OCI-LY7 (cell line): ENCODE measurements at regions not wholly inside any gene's neighbourhood (a gene's known extent, or its start where the extent isn't known, plus 50 kb on each side); places are given as distances from the start of the nearest gene placed in this dataset.
"Not testable (repeated sequence)": the region's sequence is repeated elsewhere in the genome, so short reads cannot be mapped to it uniquely, and the experiment has no call there.

ENCODE experiments used
- BruUV-seq: library from RNA; stranded (reverse); fragments of 400-500 nt; replicated peaks from 2 replicates; lab custom pipeline; 2021; lab: Mats Ljungman, UMichigan
- CTCF ChIA-PET: fragments of 300-600 bp; sonication (Branson Sonifier 250); formaldehyde crosslinking; loops from one replicate; lab custom pipeline; 2022; ENCODE audit warnings: antibody characterized with exemption; ENCODE audit not compliant: unreplicated experiment; lab: Charles Lee
- POLR2A ChIA-PET: fragments of 300-600 bp; sonication (Branson Sonifier 250); formaldehyde crosslinking; loops from one replicate; lab custom pipeline; 2022; ENCODE audit warnings: antibody characterized with exemption; lab: Charles Lee
- DNase-seq: peaks from one replicate; pipeline ENCODE4 v3.0.0-alpha.2; 2015; ENCODE audit warnings: low spot score
- H2AFZ ChIP-seq: fragments of 200-600 bp; sonication (generic), shearing (Covaris generic); 2 replicates; pipeline ENCODE4 v1.6.1; 2014; ENCODE audit warnings: mild to moderate bottlenecking, antibody characterized with exemption, low read length, moderate library complexity
- H3K27ac ChIP-seq: fragments of 200-600 bp; sonication (generic); 2 replicates; pipeline ENCODE4 v1.5.1; 2014; ENCODE audit warnings: mixed run types, low read depth, mild to moderate bottlenecking, moderate library complexity, low read length, inconsistent platforms; ENCODE audit not compliant: poor library complexity, severe bottlenecking
- H3K36me3 ChIP-seq: fragments of 200-600 bp; sonication (generic); 2 replicates; pipeline ENCODE4 v1.6.1; 2014; ENCODE audit warnings: mild to moderate bottlenecking, antibody characterized with exemption, low read length, moderate library complexity, mixed read lengths; ENCODE audit not compliant: insufficient read depth
- H3K4me1 ChIP-seq: fragments of 200-600 bp; sonication (generic); 2 replicates; pipeline ENCODE4 v1.5.1; 2014; ENCODE audit warnings: mild to moderate bottlenecking, low read length; ENCODE audit not compliant: insufficient read depth, poor library complexity, severe bottlenecking
- H3K4me2 ChIP-seq: fragments of 200-600 bp; sonication (generic); 2 replicates; pipeline ENCODE4 v1.6.1; 2014; ENCODE audit warnings: mild to moderate bottlenecking, low read length
- H3K4me3 ChIP-seq: fragments of 200-600 bp; sonication (generic); 2 replicates; pipeline ENCODE4 v1.5.1; 2014; ENCODE audit warnings: mild to moderate bottlenecking, low read depth, low read length; ENCODE audit not compliant: poor library complexity, severe bottlenecking
- H3K79me2 ChIP-seq: fragments of 200-600 bp; sonication (generic); 2 replicates; pipeline ENCODE4 v1.6.1; 2016; ENCODE audit warnings: low read depth, mild to moderate bottlenecking, low read length, moderate library complexity, mixed read lengths; ENCODE audit not compliant: insufficient read depth
- H3K9me2 ChIP-seq: fragments of 200-600 bp; sonication (generic); 2 replicates; pipeline ENCODE4 v1.6.1; 2016; ENCODE audit warnings: mild to moderate bottlenecking, low read length, mixed read lengths; ENCODE audit not compliant: insufficient read depth
- H3K9me3 ChIP-seq: fragments of 200-600 bp; sonication (generic); 2 replicates; pipeline ENCODE4 v1.6.1; 2014; ENCODE audit warnings: mild to moderate bottlenecking, mixed run types, low read length, mixed read lengths
- H4K20me1 ChIP-seq: fragments of 200-600 bp; sonication (generic); 2 replicates; pipeline ENCODE4 v1.6.1; 2014; ENCODE audit warnings: mild to moderate bottlenecking, antibody characterized with exemption, low read length, moderate library complexity, mixed read lengths; ENCODE audit not compliant: insufficient read depth
- EZH2phosphoT487 ChIP-seq: fragments of 200-600 bp; sonication (generic); IDR thresholded peaks from 2 replicates; pipeline ENCODE4 v1.6.1; 2018; ENCODE audit warnings: low read depth, borderline replicate concordance, mild to moderate bottlenecking, mixed run types, antibody characterized with exemption, low read length, moderate library complexity, mixed read lengths
- intact Hi-C: fragments of 100-400 bp; cut with micrococcal nuclease; formaldehyde crosslinking; loops from one replicate; pipeline ENCODE4 v1.10.0; 2022; ENCODE audit not compliant: unreplicated experiment
- TF ChIP-seq, protein P1 (sequence below): fragments of 200-600 bp; sonication (generic); conservative IDR thresholded peaks from 2 replicates; pipeline ENCODE4 v1.5.1; 2014; ENCODE audit warnings: mild to moderate bottlenecking, antibody characterized with exemption, low read length, moderate library complexity, mixed read lengths

DNA sequence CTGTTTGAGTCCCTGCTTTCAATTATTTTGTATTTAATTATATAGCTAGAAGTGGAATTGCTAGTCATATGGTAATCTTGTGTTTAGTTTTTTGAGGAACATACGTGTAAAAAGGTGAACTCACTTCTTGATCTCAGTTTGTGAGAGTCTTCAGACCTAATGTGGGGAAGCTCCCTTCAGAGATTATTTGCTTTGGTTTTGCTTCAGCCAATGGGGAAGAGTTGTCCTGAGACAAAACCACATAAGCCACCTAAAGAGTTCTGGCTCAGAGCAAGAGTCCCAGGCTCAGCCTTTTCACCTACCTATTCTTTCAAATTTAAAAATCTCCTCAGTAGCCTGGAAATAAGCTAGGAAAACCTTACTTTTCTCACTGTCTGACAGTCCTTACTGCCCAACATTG is 138.4 kb downstream of the UCK2 start:
- TF ChIP-seq EZH2phosphoT487 = no peak
- TF ChIP-seq, protein P1, sequence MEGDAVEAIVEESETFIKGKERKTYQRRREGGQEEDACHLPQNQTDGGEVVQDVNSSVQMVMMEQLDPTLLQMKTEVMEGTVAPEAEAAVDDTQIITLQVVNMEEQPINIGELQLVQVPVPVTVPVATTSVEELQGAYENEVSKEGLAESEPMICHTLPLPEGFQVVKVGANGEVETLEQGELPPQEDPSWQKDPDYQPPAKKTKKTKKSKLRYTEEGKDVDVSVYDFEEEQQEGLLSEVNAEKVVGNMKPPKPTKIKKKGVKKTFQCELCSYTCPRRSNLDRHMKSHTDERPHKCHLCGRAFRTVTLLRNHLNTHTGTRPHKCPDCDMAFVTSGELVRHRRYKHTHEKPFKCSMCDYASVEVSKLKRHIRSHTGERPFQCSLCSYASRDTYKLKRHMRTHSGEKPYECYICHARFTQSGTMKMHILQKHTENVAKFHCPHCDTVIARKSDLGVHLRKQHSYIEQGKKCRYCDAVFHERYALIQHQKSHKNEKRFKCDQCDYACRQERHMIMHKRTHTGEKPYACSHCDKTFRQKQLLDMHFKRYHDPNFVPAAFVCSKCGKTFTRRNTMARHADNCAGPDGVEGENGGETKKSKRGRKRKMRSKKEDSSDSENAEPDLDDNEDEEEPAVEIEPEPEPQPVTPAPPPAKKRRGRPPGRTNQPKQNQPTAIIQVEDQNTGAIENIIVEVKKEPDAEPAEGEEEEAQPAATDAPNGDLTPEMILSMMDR = no peak
- DNase-seq = no peak
- intact Hi-C loops = no loop called here
- Histone ChIP-seq H3K9me2 (no peaks in the 10 kb centered on the region), H3K4me2 (no peak overlapping the region), H3K27ac (no peak overlapping the region), H3K4me3 (no peak overlapping the region), H2AFZ (no peak overlapping the region), H3K79me2 (no peaks in the 10 kb centered on the region), H4K20me1 (no peaks in the 10 kb centered on the region), H3K36me3 (no peaks in the 10 kb centered on the region), H3K9me3 (no peaks in the 10 kb centered on the region), H3K4me1 (no peaks in the 10 kb centered on the region)
- BruUV-seq = no TSS peak
- ChIA-PET POLR2A (interaction anchor here (1.2 kb wide), 1 partner anchor 9 kb away, joined by 3 read pairs; no protein-coding TSS in a partner anchor), CTCF (no interaction called here)

DNA sequence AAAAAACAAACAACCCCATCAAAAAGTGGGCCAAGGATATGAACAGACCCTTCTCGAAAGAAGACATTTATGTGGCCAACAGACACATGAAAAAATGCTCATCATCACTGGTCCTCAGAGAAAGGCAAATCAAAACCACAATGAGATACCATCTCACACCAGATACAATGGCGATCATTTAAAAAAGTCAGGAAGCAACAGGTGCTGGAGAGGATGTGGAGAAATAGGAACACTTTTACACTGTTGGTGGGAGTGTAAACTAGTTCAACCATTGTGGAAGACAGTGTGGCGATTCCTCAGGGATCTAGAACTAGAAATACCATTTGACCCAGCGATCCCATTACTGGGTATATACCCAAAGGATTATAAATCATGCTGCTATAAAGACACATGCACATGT is 142.0 kb downstream of the UCK2 start:
- not testable (repeated sequence) for H3K27ac ChIP-seq, H3K79me2 ChIP-seq, BruUV-seq

DNA sequence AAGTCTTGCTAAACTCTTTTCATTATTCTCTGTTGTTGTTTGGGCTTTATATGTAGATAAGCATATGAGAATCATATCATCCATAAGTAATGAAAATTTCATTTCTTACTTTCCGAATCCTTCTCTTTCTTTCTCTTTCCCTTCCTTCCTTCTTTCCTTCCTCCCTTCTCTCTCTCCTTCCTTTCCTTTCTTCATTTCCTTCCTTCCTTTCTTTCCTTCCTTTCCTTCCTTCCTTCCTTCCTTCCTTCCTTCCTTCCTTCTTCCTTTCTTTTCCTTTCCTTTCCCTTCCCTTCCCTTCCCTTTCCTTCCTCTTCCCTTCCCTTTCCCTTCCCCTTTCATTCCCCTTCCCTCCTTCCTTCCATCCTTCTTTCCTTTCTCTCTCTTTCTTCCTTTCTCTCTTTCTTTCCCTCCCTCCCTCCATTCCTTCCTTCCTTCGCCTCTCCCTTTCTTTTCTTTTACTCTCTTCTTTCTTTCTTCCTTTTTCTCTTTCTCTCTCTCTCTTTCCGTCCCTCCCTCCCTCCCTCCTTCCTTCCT is 147.3 kb downstream of the UCK2 start:
- Histone ChIP-seq H3K36me3 (no peaks in the 10 kb centered on the region), H3K9me2 (no peaks in the 10 kb centered on the region), H3K79me2 (no peaks in the 10 kb centered on the region), H3K27ac (no peak overlapping the region), H3K4me1 (no peaks in the 10 kb centered on the region), H3K9me3 (no peaks in the 10 kb centered on the region), H4K20me1 (no peaks in the 10 kb centered on the region), H3K4me3 (no peak overlapping the region), H2AFZ (no peak overlapping the region), H3K4me2 (no peak overlapping the region)
- intact Hi-C loops = no loop called here
- CTCF ChIA-PET = no interaction called here
- TF ChIP-seq, protein P1 = no peak
- no peak for TF ChIP-seq EZH2phosphoT487
- no TSS peak for BruUV-seq
- POLR2A ChIA-PET = no interaction called here
- DNase-seq = no peak

More for the DNA sequence above, 142.0 kb downstream of the UCK2 start:
- H3K4me2 ChIP-seq, H3K4me3 ChIP-seq, H2AFZ ChIP-seq, H3K9me3 ChIP-seq, CTCF ChIA-PET, POLR2A ChIA-PET, H4K20me1 ChIP-seq, DNase-seq, H3K4me1 ChIP-seq, intact Hi-C loops, H3K9me2 ChIP-seq, H3K36me3 ChIP-seq: not testable (repeated sequence)
